Myocyte (in vitro differentiated cells): ENCODE measurements at regions not wholly inside any gene's neighbourhood (a gene's known extent, or its start where the extent isn't known, plus 50 kb on each side); places are given as distances from the start of the nearest gene placed in this dataset.

Source experiments
- DNase-seq: peaks from one replicate; pipeline ENCODE4 v3.0.0-alpha.2; 2012; ENCODE audit warnings: low read depth

- no peak for DNase-seq
These were observed 702.4 kb downstream of the KCTD16 start for GRCh38 chr5:144873076-144873475.

GRCh38 chr5:144864118-144864517 lies 693.4 kb downstream of the KCTD16 start:
- DNase-seq = no peak

- no peak for DNase-seq
These were observed 686.8 kb downstream of the KCTD16 start for GRCh38 chr5:144857454-144857853.

GRCh38 chr5:144844086-144844485 lies 673.4 kb downstream of the KCTD16 start:
- no peak for DNase-seq

GRCh38 chr5:144832416-144832815 lies 661.7 kb downstream of the KCTD16 start:
- DNase-seq = no peak

- DNase-seq = no peak
These were observed 661.0 kb downstream of the KCTD16 start for GRCh38 chr5:144831650-144832049.

- DNase-seq = no peak
These were observed 651.8 kb downstream of the KCTD16 start for GRCh38 chr5:144822503-144822902.

GRCh38 chr5:144820278-144820677 lies 649.6 kb downstream of the KCTD16 start:
- no peak for DNase-seq

- no peak for DNase-seq
These were observed 644.5 kb downstream of the KCTD16 start for GRCh38 chr5:144815131-144815530.

GRCh38 chr5:144812763-144813162 lies 642.1 kb downstream of the KCTD16 start:
- DNase-seq = peak; percentile 77

- no peak for DNase-seq
These were observed 629.5 kb downstream of the KCTD16 start for GRCh38 chr5:144800169-144800568.

- no peak for DNase-seq
These were observed 627.9 kb downstream of the KCTD16 start for GRCh38 chr5:144798595-144798994.

GRCh38 chr5:144794922-144795321 lies 624.2 kb downstream of the KCTD16 start:
- DNase-seq = peak; percentile 42

- DNase-seq = no peak
These were observed 617.9 kb downstream of the KCTD16 start for GRCh38 chr5:144788556-144788955.

- no peak for DNase-seq
These were observed 617.4 kb downstream of the KCTD16 start for GRCh38 chr5:144788046-144788445.

GRCh38 chr5:144779368-144779767 lies 608.7 kb downstream of the KCTD16 start:
- no peak for DNase-seq

- no peak for DNase-seq
These were observed 607.9 kb downstream of the KCTD16 start for GRCh38 chr5:144778561-144778960.

GRCh38 chr5:144774197-144774596 lies 603.5 kb downstream of the KCTD16 start:
- DNase-seq = no peak

- no peak for DNase-seq
These were observed 603.0 kb downstream of the KCTD16 start for GRCh38 chr5:144773628-144774027.

- no peak for DNase-seq
These were observed 601.1 kb downstream of the KCTD16 start for GRCh38 chr5:144771802-144772201.

- DNase-seq = no peak
These were observed 571.7 kb downstream of the KCTD16 start for GRCh38 chr5:144742361-144742760.

GRCh38 chr5:144731786-144732185 lies 561.1 kb downstream of the KCTD16 start:
- peak; percentile 26 for DNase-seq

- no peak for DNase-seq
These were observed 541.4 kb downstream of the KCTD16 start for GRCh38 chr5:144712090-144712489.

GRCh38 chr5:144711172-144711571 lies 540.5 kb downstream of the KCTD16 start:
- DNase-seq = no peak
